ENCODE measurements at regions not wholly inside any gene's neighbourhood (a gene's known extent, or its start where the extent isn't known, plus 50 kb on each side); places are given as distances from the start of the nearest gene placed in this dataset.

- TF ChIP-seq, protein P1, sequence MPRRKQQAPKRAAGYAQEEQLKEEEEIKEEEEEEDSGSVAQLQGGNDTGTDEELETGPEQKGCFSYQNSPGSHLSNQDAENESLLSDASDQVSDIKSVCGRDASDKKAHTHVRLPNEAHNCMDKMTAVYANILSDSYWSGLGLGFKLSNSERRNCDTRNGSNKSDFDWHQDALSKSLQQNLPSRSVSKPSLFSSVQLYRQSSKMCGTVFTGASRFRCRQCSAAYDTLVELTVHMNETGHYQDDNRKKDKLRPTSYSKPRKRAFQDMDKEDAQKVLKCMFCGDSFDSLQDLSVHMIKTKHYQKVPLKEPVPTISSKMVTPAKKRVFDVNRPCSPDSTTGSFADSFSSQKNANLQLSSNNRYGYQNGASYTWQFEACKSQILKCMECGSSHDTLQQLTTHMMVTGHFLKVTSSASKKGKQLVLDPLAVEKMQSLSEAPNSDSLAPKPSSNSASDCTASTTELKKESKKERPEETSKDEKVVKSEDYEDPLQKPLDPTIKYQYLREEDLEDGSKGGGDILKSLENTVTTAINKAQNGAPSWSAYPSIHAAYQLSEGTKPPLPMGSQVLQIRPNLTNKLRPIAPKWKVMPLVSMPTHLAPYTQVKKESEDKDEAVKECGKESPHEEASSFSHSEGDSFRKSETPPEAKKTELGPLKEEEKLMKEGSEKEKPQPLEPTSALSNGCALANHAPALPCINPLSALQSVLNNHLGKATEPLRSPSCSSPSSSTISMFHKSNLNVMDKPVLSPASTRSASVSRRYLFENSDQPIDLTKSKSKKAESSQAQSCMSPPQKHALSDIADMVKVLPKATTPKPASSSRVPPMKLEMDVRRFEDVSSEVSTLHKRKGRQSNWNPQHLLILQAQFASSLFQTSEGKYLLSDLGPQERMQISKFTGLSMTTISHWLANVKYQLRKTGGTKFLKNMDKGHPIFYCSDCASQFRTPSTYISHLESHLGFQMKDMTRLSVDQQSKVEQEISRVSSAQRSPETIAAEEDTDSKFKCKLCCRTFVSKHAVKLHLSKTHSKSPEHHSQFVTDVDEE (CRISPR knock-in tag; IDR thresholded peaks at IDR 0.05) = no peak
- no peak for TF ChIP-seq ZNF8 (CRISPR knock-in tag; IDR thresholded peaks at IDR 0.05)
- no peak for TF ChIP-seq TCF4 (CRISPR knock-in tag; IDR thresholded peaks at IDR 0.05; ENCODE audit: borderline replicate concordance)
- no peak for TF ChIP-seq ZFP3 (CRISPR knock-in tag; IDR thresholded peaks at IDR 0.05)
- no peak for TF ChIP-seq ISL1 (CRISPR knock-in tag; IDR thresholded peaks at IDR 0.05)
- no peak for TF ChIP-seq CSRNP3 (CRISPR knock-in tag; IDR thresholded peaks at IDR 0.05)
- TF ChIP-seq RARB (CRISPR knock-in tag; IDR thresholded peaks at IDR 0.05) = no peak
- TF ChIP-seq ZNF70 (CRISPR knock-in tag; IDR thresholded peaks at IDR 0.05) = no peak
- TF ChIP-seq TOX (CRISPR knock-in tag; IDR thresholded peaks at IDR 0.05; ENCODE audit: borderline replicate concordance) = no peak
- ATAC-seq = no peak
Measured at GRCh38 chr14:38752750-38753149, 350.3 kb downstream of the SEC23A start.

GRCh38 chr14:38752341-38752740, 350.7 kb downstream of the SEC23A start:
- no peak for TF ChIP-seq TOX (CRISPR knock-in tag; IDR thresholded peaks at IDR 0.05; ENCODE audit: borderline replicate concordance)
- no peak for TF ChIP-seq POU6F1 (CRISPR knock-in tag; IDR thresholded peaks at IDR 0.05; ENCODE audit: borderline replicate concordance, low read depth)
- TF ChIP-seq ZFP30 (CRISPR knock-in tag; IDR thresholded peaks at IDR 0.05) = no peak
- ATAC-seq = no peak

DNA sequence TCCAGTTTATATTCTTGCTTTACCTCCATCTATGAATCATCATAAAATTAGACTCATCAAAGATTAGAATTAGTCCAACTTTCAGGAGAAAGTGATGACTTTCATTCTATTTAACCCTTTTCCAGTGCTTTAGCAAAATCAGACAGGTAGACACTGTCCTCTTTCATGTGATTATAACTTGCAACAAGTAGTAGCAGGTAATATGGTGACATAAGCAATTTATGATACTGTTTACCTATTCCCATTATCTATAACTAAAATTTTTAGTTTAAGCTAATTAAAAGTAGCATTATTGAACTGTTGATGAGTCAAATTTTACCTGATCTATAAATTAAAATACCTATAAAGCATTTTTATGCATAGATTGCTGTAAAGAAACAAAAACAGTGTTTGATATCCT, 351.6 kb downstream of the SEC23A start:
- ATAC-seq = no peak
- TF ChIP-seq ZNF565 (CRISPR knock-in tag; conservative IDR thresholded peaks at IDR 0.05; ENCODE audit: low read depth) = no peak
- TF ChIP-seq ZC3H10 (CRISPR knock-in tag; IDR thresholded peaks at IDR 0.05) = no peak

- no peak for TF ChIP-seq ZFP3 (CRISPR knock-in tag; IDR thresholded peaks at IDR 0.05)
- no peak for TF ChIP-seq ZNF8 (CRISPR knock-in tag; IDR thresholded peaks at IDR 0.05)
- TF ChIP-seq RARB (CRISPR knock-in tag; IDR thresholded peaks at IDR 0.05) = no peak
- ATAC-seq = no peak
Measured at GRCh38 chr14:38749936-38750335, 353.1 kb downstream of the SEC23A start.

DNA sequence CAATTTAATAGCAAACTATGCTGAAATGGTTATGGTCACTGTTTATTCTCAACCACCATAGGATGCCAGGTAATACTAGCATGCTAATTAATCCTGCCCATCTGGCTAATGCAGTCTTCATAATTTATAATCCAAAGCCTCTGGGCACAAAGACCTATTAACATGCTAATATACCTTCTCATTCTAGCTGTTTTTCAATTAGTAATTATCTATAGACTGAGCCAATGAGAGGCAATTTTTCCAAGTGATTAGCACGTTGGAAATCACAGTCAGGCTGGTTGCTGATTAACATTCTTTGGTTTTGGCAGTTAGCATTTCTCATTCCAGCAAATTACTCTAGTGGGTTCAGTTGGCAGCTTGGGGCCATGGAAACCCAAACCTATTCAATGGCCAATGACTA, 357.2 kb downstream of the SEC23A start:
- TF ChIP-seq ARNTL (CRISPR knock-in tag; IDR thresholded peaks at IDR 0.05; ENCODE audit: borderline replicate concordance, low read depth) (no peak), TCF4 (CRISPR knock-in tag; IDR thresholded peaks at IDR 0.05; ENCODE audit: borderline replicate concordance) (no peak), POU6F1 (CRISPR knock-in tag; IDR thresholded peaks at IDR 0.05; ENCODE audit: borderline replicate concordance, low read depth) (no peak), ZNF8 (CRISPR knock-in tag; IDR thresholded peaks at IDR 0.05) (no peak), OSR1 (CRISPR knock-in tag; IDR thresholded peaks at IDR 0.05) (no peak), ZNF70 (CRISPR knock-in tag; IDR thresholded peaks at IDR 0.05) (no peak), ZFP3 (CRISPR knock-in tag; IDR thresholded peaks at IDR 0.05) (no peak)
- TF ChIP-seq, protein P1 (CRISPR knock-in tag; IDR thresholded peaks at IDR 0.05) = no peak
- ATAC-seq = no peak

All from SK-N-SH treated with all-trans-retinoic acid at 6 μM for 48 hours (cell line).